ENCODE measurements at regions not wholly inside any gene's neighbourhood (a gene's known extent, or its start where the extent isn't known, plus 50 kb on each side); places are given as distances from the start of the nearest gene placed in this dataset.

GRCh38 chr15:96889734-96890480 is 559.4 kb downstream of the NR2F2 start:
- no peaks in the 10 kb centered on the region for H4K20me1 ChIP-seq (ENCODE audit: insufficient read depth, low read length)
- peak overlapping the region; percentile 29; the same call in 1 of the 2 replicates for H3K9ac ChIP-seq (ENCODE audit: low read depth, low read length)
- DNase-seq, result peak; percentile 13
- TF ChIP-seq CTCF (IDR thresholded peaks at IDR 0.05; ENCODE audit: borderline replicate concordance, extremely low read depth, low read length, poor library complexity, severe bottlenecking) (no peak), EZH2 (IDR thresholded peaks at IDR 0.05; ENCODE audit: borderline replicate concordance, low read depth, low read length, severe bottlenecking) (no peak)
- peak overlapping the region; percentile 73 for H2AFZ ChIP-seq (ENCODE audit: low read depth, low read length)
- H3K4me3 ChIP-seq (ENCODE audit: low read depth in 1 of 2, low read length in 2 of 2), result peak overlapping the region in 1 of 2 experiments; percentile 57; a peak in 3 of 4 replicates
- peak; percentile 79 for ATAC-seq (ENCODE audit: insufficient read depth, low read depth)
- no peaks in the 10 kb centered on the region for H3K79me2 ChIP-seq (ENCODE audit: insufficient read depth, low read length)
- no peaks in the 10 kb centered on the region for H3K36me3 ChIP-seq (ENCODE audit: insufficient read depth, low read length)
- peak overlapping the region; percentile 70 for H3K4me2 ChIP-seq (ENCODE audit: insufficient read depth, low read length)
- no peaks in the 10 kb centered on the region for H3K27me3 ChIP-seq (ENCODE audit: insufficient read depth, low read length, poor library complexity)
- peaks cover 3% of the 10 kb centered on the region; the same call in 1 of the 2 replicates for H3K4me1 ChIP-seq (ENCODE audit: insufficient read depth, low read length)
- no peaks in the 10 kb centered on the region for H3K9me3 ChIP-seq (ENCODE audit: insufficient read depth, low read length, severe bottlenecking)
- no peak overlapping the region for H3K27ac ChIP-seq (ENCODE audit: low read length)

GRCh38 chr15:96891046-96891445 is 560.5 kb downstream of the NR2F2 start:
- H3K27ac ChIP-seq (ENCODE audit: low read length), result no peak overlapping the region

GRCh38 chr15:96893159-96893906 is 562.8 kb downstream of the NR2F2 start:
- no peaks in the 10 kb centered on the region for H4K20me1 ChIP-seq (ENCODE audit: insufficient read depth, low read length)
- H3K36me3 ChIP-seq (ENCODE audit: insufficient read depth, low read length), result no peaks in the 10 kb centered on the region
- no peaks in the 10 kb centered on the region for H3K9me3 ChIP-seq (ENCODE audit: insufficient read depth, low read length, severe bottlenecking)
- TF ChIP-seq EZH2 (IDR thresholded peaks at IDR 0.05; ENCODE audit: borderline replicate concordance, low read depth, low read length, severe bottlenecking), result no peak
- peak; percentile 50 for TF ChIP-seq CTCF (IDR thresholded peaks at IDR 0.05; ENCODE audit: borderline replicate concordance, extremely low read depth, low read length, poor library complexity, severe bottlenecking)
- no peak overlapping the region for H3K9ac ChIP-seq (ENCODE audit: low read depth, low read length)
- no peak overlapping the region for H3K27ac ChIP-seq (ENCODE audit: low read length)
- H3K79me2 ChIP-seq (ENCODE audit: insufficient read depth, low read length), result no peaks in the 10 kb centered on the region
- no peak overlapping the region for H2AFZ ChIP-seq (ENCODE audit: low read depth, low read length)
- no peaks in the 10 kb centered on the region for H3K27me3 ChIP-seq (ENCODE audit: insufficient read depth, low read length, poor library complexity)
- H3K4me1 ChIP-seq (ENCODE audit: insufficient read depth, low read length), result peaks cover 3% of the 10 kb centered on the region; the same call in 1 of the 2 replicates
- no peak overlapping the region for H3K4me2 ChIP-seq (ENCODE audit: insufficient read depth, low read length)
- no peak for DNase-seq
- no peak for ATAC-seq (ENCODE audit: insufficient read depth, low read depth)
- H3K4me3 ChIP-seq (ENCODE audit: low read depth in 1 of 2, low read length in 2 of 2), result no peak overlapping the region

More at GRCh38 chr15:96891046-96891445, 560.5 kb downstream of the NR2F2 start:
- DNase-seq (no peak), ATAC-seq (ENCODE audit: insufficient read depth, low read depth) (no peak)
- Histone ChIP-seq H3K4me3 (ENCODE audit: low read depth in 1 of 2, low read length in 2 of 2) (no peak overlapping the region), H2AFZ (ENCODE audit: low read depth, low read length) (no peak overlapping the region), H3K9ac (ENCODE audit: low read depth, low read length) (no peak overlapping the region), H3K9me3 (ENCODE audit: insufficient read depth, low read length, severe bottlenecking) (no peaks in the 10 kb centered on the region), H3K79me2 (ENCODE audit: insufficient read depth, low read length) (no peaks in the 10 kb centered on the region), H3K4me1 (ENCODE audit: insufficient read depth, low read length) (peaks cover 3% of the 10 kb centered on the region; the same call in 1 of the 2 replicates), H3K27me3 (ENCODE audit: insufficient read depth, low read length, poor library complexity) (no peaks in the 10 kb centered on the region), H3K36me3 (ENCODE audit: insufficient read depth, low read length) (no peaks in the 10 kb centered on the region), H3K4me2 (ENCODE audit: insufficient read depth, low read length) (no peak overlapping the region), H4K20me1 (ENCODE audit: insufficient read depth, low read length) (no peaks in the 10 kb centered on the region)
- TF ChIP-seq CTCF (IDR thresholded peaks at IDR 0.05; ENCODE audit: borderline replicate concordance, extremely low read depth, low read length, poor library complexity, severe bottlenecking) (no peak), EZH2 (IDR thresholded peaks at IDR 0.05; ENCODE audit: borderline replicate concordance, low read depth, low read length, severe bottlenecking) (no peak)
